ENCODE measurements at regions not wholly inside any gene's neighbourhood (a gene's known extent, or its start where the extent isn't known, plus 50 kb on each side); places are given as distances from the start of the nearest gene placed in this dataset.

DNA sequence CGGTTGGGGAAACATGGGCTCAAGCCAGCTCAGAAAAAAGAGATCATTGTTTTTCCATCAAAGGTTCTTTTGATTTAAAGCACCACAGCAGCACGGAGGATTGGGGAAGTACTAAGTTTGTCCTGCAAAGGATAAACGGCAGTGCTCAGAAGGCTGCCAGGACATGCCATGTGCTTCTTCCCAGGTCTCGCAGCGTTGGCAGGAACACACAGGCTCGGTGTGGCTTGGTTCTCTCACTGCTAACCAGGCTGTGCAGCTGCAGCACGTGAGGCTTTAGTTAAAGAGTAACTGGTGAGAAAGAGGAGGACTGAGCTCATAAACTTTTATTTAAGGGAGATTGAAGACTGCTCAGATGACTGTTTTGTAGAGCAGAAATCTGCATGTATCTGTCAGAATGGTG is 264.3 kb downstream of the TSN start:
- Mint-ChIP-seq H3K9me3 (no peaks in the 10 kb centered on the region), H3K4me1 (ENCODE audit: low read depth) (no peaks in the 10 kb centered on the region), H3K27me3 (ENCODE audit: low read depth) (no peaks in the 10 kb centered on the region), H3K36me3 (ENCODE audit: low read depth) (no peaks in the 10 kb centered on the region), H3K4me3 (no peak overlapping the region), H3K27ac (no peak overlapping the region)

DNA sequence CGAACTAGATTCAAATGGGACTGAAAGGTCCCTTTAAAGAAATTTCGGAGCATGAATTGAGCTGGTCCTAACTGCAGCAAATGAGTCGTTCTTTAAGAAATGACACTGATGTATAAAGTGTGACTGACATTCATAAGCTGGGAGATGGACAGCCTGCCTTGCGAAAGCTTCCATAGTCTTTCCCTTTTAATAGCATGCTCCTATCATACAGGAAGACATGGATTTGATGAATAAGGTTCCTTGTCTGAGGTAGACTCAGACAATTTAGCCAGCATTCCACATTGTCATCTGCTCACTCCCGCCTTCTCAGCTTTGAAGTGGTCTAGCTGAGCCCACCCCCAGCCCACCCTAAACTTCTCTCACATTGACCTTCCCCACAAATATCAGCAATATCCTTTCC is 264.9 kb downstream of the TSN start:
- H3K27ac Mint-ChIP-seq = no peak overlapping the region
- H3K4me1 Mint-ChIP-seq (ENCODE audit: low read depth) = no peaks in the 10 kb centered on the region
- no peaks in the 10 kb centered on the region for H3K36me3 Mint-ChIP-seq (ENCODE audit: low read depth)
- no peak overlapping the region for H3K4me3 Mint-ChIP-seq
- H3K27me3 Mint-ChIP-seq (ENCODE audit: low read depth) = no peaks in the 10 kb centered on the region
- no peaks in the 10 kb centered on the region for H3K9me3 Mint-ChIP-seq

DNA sequence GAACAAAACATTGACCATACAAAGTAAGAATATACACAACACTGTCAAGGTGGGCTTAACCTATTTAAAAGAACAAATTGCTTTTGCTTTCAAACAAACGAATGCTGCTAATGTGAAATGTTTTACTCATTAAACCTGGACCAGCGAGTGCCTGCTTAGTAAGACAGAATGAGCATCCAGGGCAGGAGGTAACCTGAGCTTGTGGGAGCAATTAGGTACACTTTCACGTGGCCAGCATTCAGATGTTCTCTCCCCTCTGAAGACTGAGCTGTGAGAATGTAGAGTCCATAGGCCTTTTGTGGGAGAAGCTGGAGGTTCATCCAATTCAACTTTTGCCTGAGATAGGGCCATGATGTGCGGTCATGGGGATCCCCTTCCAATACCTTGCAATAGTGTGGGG is 266.5 kb downstream of the TSN start:
- Mint-ChIP-seq H3K27ac (no peak overlapping the region), H3K4me3 (no peak overlapping the region), H3K4me1 (ENCODE audit: low read depth) (no peaks in the 10 kb centered on the region), H3K36me3 (ENCODE audit: low read depth) (no peaks in the 10 kb centered on the region), H3K9me3 (no peaks in the 10 kb centered on the region), H3K27me3 (ENCODE audit: low read depth) (no peaks in the 10 kb centered on the region)

DNA sequence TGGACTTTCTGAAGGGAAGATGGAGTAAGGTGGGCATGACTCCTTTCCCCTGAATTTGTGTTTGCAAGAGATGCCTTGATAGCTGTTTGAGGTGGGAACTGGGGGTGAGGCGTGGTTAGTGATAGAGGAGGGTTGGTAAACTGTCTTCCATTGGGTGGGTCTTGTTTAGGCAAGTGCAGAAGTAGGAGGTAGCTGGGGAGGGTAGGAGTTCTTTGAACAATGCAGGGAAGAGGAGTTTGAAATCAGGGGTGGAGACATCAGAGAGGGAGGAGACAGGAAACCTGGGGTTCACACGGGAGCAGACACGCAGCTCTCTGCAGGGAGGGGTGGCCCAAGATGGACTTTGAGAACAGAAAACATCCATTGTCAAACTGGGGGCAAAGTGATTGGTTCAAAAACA is 267.1 kb downstream of the TSN start:
- Mint-ChIP-seq H3K36me3 (ENCODE audit: low read depth) (no peaks in the 10 kb centered on the region), H3K9me3 (no peaks in the 10 kb centered on the region), H3K4me1 (ENCODE audit: low read depth) (no peaks in the 10 kb centered on the region), H3K4me3 (no peak overlapping the region), H3K27me3 (ENCODE audit: low read depth) (no peaks in the 10 kb centered on the region), H3K27ac (no peak overlapping the region)

DNA sequence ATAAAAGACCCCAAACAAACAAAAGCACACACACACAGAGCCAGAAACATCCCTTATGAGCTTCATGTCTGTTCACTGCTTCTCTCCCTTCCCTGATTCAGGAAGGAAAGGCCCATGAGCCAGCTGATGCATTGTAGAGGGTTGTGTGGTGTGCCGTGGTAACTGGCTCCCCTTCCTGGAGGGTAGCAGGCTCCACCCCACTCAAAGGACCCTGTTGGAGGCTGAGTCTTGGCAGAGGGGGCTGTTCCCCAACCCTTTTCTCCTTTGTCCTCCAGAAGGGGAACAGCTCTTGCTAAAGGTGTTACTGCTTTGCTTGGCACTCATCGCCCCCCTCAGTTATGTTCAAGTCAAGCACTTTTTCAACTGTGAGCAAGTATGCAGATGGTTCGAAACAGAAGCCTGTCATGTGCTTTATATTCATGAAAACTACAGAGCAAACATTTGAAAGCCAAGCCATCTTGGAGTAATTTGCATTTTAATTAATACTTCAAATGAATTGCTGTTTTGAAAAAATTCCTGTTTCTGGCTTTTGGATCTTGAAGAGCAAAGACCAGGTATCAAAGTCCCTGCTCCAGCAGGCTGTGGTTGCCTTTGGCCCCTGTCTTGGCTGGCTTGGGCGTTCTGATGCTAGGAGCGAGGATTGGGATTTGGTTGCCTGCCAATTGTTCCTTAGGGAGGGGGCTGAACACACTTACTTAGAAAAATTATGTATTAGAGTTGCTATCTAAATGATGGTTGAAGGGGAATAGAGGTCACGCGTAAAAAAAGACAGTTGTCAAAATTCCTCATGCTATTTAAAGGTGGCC is 267.8 kb downstream of the TSN start:
- Mint-ChIP-seq H3K4me3 (no peak overlapping the region), H3K27ac (no peak overlapping the region), H3K27me3 (ENCODE audit: low read depth) (no peaks in the 10 kb centered on the region), H3K36me3 (ENCODE audit: low read depth) (no peaks in the 10 kb centered on the region), H3K9me3 (no peaks in the 10 kb centered on the region), H3K4me1 (ENCODE audit: low read depth) (no peaks in the 10 kb centered on the region)

DNA sequence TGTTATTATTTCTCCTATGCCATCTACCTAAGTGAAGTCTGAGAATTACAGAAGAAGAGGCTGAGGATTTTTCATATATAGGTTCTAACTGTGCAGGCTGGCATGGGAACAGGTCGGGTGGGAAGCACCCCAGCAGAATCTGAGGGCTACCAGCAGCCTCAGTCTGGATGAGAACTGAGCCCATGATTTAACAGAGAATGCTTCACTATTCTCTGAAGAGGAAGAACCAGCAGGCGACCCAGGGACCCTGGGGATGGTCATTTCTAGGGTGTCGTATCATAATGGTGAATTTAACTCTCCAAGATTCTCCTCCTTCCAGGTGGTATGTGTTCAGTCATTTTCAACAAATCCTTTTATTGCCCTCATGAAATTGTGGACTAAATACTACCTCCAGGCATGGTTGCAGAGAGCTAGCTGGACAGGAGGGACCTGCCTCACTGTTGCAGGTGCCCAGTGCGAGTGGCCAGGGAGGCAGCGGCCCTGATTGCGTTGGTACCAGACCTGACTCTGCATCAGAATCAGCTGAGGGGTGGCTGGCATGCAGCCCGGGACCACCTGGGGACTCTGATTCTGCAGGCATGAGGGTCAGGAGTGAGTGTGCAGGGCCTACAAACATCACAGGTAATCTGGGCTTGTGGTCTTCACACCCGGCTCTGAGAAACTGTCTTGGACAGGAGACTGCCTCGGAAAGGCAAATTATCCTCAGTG is 272.2 kb downstream of the TSN start:
- Mint-ChIP-seq H3K27ac (no peak overlapping the region), H3K4me1 (ENCODE audit: low read depth) (peaks cover 2% of the 10 kb centered on the region), H3K36me3 (ENCODE audit: low read depth) (no peaks in the 10 kb centered on the region), H3K9me3 (no peaks in the 10 kb centered on the region), H3K27me3 (ENCODE audit: low read depth) (peaks cover 4% of the 10 kb centered on the region), H3K4me3 (no peak overlapping the region)

DNA sequence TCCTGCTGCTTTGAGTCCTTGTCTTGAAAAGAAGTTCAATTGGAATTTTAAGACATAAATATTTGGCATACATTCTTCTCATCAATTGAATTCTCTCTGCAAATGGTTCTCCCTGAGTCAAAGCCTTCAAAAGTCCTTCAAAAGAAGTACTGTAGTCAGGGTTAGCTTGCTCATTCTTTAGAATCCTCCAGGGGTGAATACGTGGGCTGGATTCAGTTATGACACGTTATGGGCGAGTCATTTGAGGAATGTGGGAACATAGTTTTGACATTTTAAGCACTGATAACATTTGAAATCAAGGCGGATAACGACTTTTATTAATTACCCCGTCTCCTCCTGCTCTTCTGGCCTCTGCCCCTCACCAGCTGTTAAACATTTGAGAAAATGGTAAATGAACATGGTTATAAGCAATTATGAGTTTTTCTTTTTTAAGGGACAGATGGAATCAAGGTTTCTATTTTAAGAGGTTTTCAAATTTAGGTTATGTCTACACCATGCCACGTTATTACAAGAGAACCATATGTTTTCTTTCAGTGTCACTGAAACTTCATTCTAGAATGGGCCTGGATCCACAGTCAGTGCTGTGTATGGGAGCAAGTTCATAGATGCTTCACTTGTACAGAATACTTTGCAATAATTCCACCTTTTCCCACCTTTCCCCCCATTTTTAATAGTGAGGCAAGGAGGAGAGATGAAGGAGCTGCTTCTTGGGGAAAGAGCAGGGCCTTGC is 273.1 kb downstream of the TSN start:
- Mint-ChIP-seq H3K4me3 (no peak overlapping the region), H3K36me3 (ENCODE audit: low read depth) (no peaks in the 10 kb centered on the region), H3K27ac (no peak overlapping the region), H3K27me3 (ENCODE audit: low read depth) (peaks cover 4% of the 10 kb centered on the region), H3K4me1 (ENCODE audit: low read depth) (peaks cover 2% of the 10 kb centered on the region), H3K9me3 (no peaks in the 10 kb centered on the region)

DNA sequence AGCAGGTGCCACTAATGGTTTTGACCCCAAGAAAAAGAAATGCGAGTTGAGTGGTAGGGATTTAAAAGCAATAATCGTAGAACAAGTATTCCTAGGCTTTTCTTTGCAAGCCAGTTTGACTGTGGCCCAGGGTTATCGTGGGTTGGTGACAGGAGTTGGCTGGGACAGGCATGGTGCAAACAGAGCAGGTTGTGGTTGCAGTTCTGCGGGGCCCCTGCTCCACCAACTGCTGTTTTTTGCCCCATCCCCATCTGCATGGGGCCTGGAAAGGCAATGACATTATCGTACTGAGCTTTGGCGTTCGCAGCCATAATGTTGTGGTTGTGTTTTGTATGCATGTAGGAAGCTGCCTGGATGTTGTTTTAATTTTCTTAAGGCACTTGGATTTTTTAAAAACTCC is 274.0 kb downstream of the TSN start:
- Mint-ChIP-seq H3K36me3 (ENCODE audit: low read depth) (no peaks in the 10 kb centered on the region), H3K9me3 (no peaks in the 10 kb centered on the region), H3K27me3 (ENCODE audit: low read depth) (peaks cover 4% of the 10 kb centered on the region), H3K4me1 (ENCODE audit: low read depth) (peaks cover 2% of the 10 kb centered on the region), H3K4me3 (no peak overlapping the region), H3K27ac (no peak overlapping the region)

DNA sequence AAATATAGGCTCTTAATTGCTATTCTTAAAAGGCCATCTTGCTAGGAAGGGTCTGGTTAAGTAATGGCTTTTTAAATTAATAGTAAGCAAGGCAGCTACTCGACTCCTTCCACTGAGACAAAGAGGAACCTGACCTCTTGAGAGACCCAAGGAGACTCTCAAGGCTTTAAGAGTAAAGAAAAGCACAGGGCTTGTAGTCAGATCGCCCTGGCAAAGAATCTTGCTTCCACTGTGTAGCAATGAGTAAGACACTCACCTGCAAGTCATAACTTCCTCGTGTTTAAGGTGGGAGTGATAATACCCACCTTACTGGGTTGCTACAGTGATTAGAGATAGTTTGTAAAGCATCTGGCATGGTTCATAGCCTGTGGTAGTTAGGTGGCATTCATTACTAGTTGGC is 274.5 kb downstream of the TSN start:
- Mint-ChIP-seq H3K27me3 (ENCODE audit: low read depth) (peaks cover 4% of the 10 kb centered on the region), H3K9me3 (no peaks in the 10 kb centered on the region), H3K4me3 (no peak overlapping the region), H3K4me1 (ENCODE audit: low read depth) (peaks cover 2% of the 10 kb centered on the region), H3K27ac (no peak overlapping the region), H3K36me3 (ENCODE audit: low read depth) (no peaks in the 10 kb centered on the region)

DNA sequence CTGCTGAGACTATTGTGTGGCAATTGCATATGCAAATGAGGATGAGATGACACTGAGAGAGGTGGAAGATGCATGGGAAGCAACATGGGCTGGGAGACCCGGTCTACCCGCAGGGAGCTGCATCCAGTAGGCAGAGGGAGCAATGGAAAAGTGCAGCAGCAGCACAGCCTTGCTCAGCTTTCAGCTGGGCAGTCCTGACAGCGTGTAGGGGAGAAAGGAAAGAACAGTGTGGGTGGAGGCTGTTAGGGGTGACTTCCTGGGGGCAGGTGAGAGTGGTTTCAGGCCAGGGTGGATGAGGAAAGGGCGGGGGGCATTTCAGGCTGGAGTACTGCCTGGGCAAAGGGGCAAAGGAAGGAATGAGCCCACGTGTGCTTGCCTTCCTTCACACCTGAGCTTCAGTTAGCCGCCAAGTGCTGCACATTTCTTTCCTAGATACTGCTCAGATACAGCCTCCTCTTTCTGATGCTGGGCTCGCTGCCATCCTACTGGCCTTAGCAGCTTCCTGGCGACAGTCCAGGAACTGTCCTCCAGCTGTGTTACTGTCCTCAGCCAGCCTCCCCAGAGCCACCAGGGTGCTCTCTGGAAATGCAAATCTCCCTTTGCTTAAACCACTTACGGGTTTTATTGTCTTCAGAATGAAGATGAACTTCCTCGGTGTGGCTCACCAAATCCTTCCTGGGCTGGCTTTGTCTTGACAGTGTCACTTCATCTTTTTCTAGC is 276.3 kb downstream of the TSN start:
- H3K4me1 Mint-ChIP-seq (ENCODE audit: low read depth) = peaks cover 2% of the 10 kb centered on the region
- no peaks in the 10 kb centered on the region for H3K9me3 Mint-ChIP-seq
- H3K4me3 Mint-ChIP-seq = no peak overlapping the region
- H3K27ac Mint-ChIP-seq = no peak overlapping the region
- H3K27me3 Mint-ChIP-seq (ENCODE audit: low read depth) = peaks cover 4% of the 10 kb centered on the region
- no peaks in the 10 kb centered on the region for H3K36me3 Mint-ChIP-seq (ENCODE audit: low read depth)

DNA sequence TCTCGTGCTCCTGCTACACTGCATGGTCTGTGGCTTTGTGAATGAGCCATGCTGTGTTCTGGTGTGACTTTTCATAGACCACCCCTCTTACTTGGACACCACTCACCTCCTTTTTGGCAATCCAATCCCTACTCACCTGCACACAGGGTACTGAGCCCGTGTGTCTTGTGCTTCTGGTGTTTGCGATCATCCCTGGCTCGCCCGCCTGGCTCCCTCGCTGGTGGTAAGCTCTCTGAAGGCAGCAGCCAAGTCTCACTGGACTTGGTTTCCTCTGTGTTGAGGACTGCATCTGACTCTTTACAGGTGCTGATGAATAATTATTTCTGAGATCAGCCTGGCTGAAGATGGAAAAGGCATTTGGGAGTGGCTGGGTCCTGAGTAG is 276.8 kb downstream of the TSN start:
- Mint-ChIP-seq H3K9me3 (no peaks in the 10 kb centered on the region), H3K4me1 (ENCODE audit: low read depth) (peaks cover 2% of the 10 kb centered on the region), H3K27ac (no peak overlapping the region), H3K4me3 (no peak overlapping the region), H3K27me3 (ENCODE audit: low read depth) (peaks cover 4% of the 10 kb centered on the region), H3K36me3 (ENCODE audit: low read depth) (no peaks in the 10 kb centered on the region)

DNA sequence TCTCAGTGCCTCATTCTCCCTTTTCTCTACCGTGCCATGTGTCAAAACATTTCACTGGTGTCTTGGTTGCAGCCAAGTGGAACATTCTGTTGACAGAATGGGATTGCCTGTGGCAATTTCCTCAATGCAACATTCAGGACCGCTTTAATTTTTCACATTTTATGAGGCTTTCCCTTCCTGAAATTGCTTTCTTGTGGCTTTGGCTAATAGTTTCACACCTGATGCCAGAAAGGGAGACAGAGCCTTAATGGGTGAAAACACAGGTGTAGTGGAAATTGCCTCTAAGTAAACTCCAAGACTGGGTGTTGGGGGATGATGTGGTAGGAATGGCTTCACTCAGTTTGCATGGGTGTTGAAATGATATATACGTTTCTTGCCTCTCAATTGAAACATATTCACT is 278.3 kb downstream of the TSN start:
- no peak overlapping the region for H3K27ac Mint-ChIP-seq
- H3K27me3 Mint-ChIP-seq (ENCODE audit: low read depth) = peaks cover 4% of the 10 kb centered on the region

DNA sequence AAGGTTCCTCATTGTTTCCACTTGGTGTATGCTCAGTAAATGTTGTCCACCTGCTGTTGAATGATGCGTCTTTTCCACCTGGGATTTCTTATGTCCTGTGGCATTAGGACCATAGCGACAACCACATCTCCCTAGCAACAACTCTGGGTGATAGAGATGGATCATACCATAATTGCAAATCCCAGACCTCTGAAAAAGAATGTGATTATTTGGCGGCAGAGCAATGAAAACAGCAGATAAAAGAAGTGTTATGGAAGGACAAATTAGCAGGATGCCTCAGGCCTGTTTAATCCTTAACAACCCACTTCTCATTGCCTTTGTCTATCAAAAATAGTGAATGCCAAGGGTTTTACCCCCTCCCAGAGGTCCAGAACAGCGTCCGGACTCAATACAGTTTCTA is 278.9 kb downstream of the TSN start:
- H3K27ac Mint-ChIP-seq = no peak overlapping the region
- peaks cover 2% of the 10 kb centered on the region for H3K4me1 Mint-ChIP-seq (ENCODE audit: low read depth)
- no peak overlapping the region for H3K4me3 Mint-ChIP-seq
- peaks cover 4% of the 10 kb centered on the region for H3K27me3 Mint-ChIP-seq (ENCODE audit: low read depth)
- H3K9me3 Mint-ChIP-seq = no peaks in the 10 kb centered on the region
- no peaks in the 10 kb centered on the region for H3K36me3 Mint-ChIP-seq (ENCODE audit: low read depth)

More for the DNA sequence above, 278.3 kb downstream of the TSN start:
- Mint-ChIP-seq H3K4me3 (no peak overlapping the region), H3K9me3 (no peaks in the 10 kb centered on the region), H3K4me1 (ENCODE audit: low read depth) (peaks cover 2% of the 10 kb centered on the region), H3K36me3 (ENCODE audit: low read depth) (no peaks in the 10 kb centered on the region)

DNA sequence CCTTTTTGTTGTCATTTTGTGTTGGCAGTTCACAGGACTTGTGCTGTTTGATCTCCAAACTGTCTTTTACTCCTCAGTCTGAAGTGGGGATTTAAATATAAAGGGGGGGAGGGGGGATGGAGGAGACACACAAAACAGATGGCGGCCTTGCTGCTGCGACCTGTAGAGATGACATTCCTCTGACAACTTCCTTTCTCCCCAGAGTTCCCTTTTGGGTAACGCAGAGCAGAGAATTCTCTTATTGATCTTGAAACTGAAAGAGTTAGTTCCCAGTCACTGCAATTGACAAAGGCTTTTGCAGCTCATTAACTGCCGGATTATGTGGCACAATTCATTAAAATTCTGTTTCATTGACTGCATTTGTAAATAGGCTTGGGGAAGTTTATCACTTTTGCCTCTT is 279.3 kb downstream of the TSN start:
- H3K4me3 Mint-ChIP-seq = no peak overlapping the region
- peaks cover 2% of the 10 kb centered on the region for H3K4me1 Mint-ChIP-seq (ENCODE audit: low read depth)
- no peaks in the 10 kb centered on the region for H3K36me3 Mint-ChIP-seq (ENCODE audit: low read depth)
- H3K27me3 Mint-ChIP-seq (ENCODE audit: low read depth) = peaks cover 4% of the 10 kb centered on the region
- no peak overlapping the region for H3K27ac Mint-ChIP-seq
- H3K9me3 Mint-ChIP-seq = no peaks in the 10 kb centered on the region
